ENCODE measurements at regions not wholly inside any gene's neighbourhood (a gene's known extent, or its start where the extent isn't known, plus 50 kb on each side); places are given as distances from the start of the nearest gene placed in this dataset.

DNA sequence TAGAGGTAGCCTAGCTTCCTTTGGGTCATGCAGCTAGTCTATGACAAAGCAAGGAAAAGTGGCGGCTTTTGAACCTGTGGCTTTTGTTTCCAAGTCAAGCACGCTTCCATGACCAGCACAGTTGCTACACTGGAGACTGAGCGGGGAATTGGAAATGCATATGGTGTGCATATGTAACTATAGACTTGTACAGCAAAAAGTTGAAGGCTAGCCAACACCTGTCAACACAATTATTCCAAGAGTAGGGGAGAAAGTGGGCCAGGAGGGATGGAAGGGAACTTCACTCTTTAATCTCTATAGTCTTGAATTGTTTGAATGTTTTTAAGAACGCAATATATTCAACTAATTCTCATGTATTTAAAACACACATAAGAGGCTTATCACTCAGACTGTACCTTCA is 218.5 kb upstream of the CADM1 start:
- no peak for DNase-seq

- no peak for DNase-seq
These were observed 217.2 kb upstream of the CADM1 start for GRCh38 chr11:115721296-115721995.

DNA sequence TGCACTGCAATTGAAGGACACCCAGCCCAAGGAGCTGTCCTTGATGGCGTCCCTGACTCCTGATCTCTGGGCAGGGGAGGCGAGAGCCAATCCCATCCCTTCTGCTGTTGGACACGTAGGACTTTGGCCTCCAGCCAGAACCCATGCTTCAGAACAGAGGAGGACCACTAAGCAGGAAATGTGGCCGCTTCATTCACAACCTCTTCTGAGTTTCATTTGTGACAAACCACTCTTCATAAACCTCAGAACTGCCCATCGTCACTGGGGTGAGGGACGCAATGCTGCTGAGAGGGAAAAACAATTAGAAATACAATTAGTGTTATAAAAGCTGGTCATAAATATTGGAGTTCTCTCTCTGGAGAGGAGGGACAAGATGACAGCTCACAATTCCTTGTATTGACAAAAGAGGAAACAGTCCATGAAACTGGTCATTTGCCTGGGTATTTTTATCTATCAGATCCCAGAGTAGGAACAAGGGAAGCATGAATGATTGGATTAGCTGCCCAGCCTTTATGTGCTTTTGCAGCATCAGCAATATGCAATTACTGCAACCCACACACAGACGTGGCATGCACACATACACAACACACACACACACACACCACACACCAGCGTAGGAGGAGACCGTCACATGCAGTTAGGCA is 216.5 kb upstream of the CADM1 start:
- DNase-seq: no peak

GRCh38 chr11:115718945-115719344 is 214.7 kb upstream of the CADM1 start:
- no peak for DNase-seq

DNA sequence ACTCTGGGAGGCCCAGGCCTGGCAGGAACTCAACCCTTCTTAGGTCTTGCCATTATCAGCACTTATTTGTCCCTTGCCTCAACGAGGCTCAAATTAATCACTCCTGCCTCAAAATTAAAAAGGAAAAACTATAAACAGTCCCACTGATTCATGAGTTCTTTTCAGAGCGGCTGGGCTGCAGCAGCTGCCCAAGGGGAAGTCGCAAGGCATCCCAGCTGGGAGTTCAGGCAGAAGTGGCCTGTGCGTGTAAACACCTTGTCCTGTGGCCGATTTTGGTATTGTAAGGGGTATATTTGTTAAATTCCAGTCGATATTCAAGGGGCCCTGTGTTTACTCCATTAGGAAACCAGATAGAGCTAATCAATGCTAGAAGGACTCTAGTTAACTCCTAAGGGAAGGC is 213.9 kb upstream of the CADM1 start:
- no peak for DNase-seq

DNA sequence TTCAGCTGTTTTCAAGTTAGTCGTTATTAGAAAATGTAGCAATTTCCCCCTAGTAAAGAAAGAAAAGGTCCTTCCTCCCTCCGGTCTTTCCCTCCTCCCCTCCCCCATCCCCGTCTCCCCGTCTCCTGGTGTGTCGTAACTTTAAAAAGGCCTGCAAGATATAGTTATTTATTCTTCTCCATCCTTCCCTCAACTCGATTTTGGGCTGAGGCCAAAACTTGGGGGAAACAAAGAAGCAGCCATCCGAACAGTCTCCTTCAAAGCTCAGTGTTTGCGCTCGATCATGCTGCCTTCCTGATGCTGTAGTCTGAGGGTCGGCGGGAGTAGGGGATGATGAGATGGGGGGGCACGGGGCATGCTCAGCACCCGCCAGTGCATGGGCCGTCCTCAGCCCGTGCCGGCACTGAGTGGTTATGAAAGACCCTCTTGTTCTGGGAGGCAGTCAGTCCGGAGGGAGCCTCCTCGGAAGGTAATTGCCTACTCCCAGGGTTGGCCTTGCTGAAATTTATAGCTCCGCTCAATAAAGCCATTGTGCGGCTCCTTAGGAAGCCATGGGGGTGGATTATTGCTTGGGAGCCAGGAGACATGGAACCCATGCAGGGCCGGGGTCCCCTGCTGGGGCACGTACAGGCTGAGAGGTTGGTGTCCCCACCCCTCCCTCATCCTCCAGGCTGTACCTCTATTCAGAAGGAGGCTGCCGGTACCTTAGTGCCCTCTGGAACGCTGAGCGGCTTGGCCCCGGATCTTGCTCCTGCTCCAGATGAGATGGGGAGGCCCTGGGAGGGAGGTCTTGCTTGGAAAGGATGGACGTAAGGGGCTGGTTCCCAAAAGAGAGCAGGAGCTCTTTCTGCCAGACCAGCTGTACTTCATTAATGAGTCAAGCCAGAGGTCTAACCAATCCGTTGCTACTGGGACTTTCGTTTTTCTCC is 212.7 kb upstream of the CADM1 start:
- no peak for DNase-seq

GRCh38 chr11:115716080-115716479 is 211.9 kb upstream of the CADM1 start:
- DNase-seq: no peak

GRCh38 chr11:115715251-115715770 is 211.1 kb upstream of the CADM1 start:
- no peak for DNase-seq

GRCh38 chr11:115712296-115712695 is 208.1 kb upstream of the CADM1 start:
- DNase-seq: no peak

DNA sequence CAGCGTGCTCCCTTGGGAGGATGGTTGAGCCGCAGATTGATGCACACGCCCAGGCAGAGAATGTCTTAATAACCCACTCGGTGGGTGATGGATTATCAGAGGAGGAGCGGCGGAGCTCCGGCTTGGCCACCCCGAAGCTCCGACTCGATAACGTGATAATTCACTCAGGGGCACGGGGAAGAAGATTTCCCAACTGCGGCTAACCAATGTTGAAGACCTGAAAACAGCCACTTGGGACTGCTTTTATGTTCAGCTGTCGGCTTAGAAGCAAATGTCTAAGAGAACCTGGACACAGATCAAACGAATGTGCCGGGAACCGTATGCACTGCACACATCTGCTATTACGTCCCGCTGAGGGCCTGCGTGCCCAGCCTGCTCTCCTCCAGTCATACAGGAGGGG is 206.8 kb upstream of the CADM1 start:
- no peak for DNase-seq

- no peak for DNase-seq
These were observed 206.2 kb upstream of the CADM1 start for GRCh38 chr11:115710426-115710825.

DNA sequence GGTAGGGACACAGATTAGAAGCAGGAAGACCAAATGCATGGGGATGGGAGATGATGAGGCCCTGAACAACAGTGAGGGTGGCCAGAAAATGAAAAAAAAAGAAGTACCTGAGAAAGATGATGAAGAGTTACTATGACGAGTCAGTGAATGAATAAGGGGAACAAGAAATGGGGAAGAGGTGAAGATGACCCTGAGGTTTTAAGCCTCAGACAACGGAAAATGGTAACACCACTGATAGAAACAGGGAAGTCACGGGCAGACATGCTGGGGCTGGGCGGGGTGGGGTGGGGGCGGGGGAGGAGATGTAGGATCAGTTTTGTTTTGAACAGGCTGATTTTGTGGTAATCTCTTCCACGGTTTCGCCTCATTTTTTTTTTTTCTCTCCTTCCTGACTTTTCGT is 205.1 kb upstream of the CADM1 start:
- DNase-seq: no peak

- DNase-seq: no peak
These were observed 203.1 kb upstream of the CADM1 start for GRCh38 chr11:115707180-115707905.

- no peak for DNase-seq
These were observed 202.5 kb upstream of the CADM1 start for GRCh38 chr11:115706626-115707135.

GRCh38 chr11:115705200-115705599 is 201.0 kb upstream of the CADM1 start:
- no peak for DNase-seq

DNA sequence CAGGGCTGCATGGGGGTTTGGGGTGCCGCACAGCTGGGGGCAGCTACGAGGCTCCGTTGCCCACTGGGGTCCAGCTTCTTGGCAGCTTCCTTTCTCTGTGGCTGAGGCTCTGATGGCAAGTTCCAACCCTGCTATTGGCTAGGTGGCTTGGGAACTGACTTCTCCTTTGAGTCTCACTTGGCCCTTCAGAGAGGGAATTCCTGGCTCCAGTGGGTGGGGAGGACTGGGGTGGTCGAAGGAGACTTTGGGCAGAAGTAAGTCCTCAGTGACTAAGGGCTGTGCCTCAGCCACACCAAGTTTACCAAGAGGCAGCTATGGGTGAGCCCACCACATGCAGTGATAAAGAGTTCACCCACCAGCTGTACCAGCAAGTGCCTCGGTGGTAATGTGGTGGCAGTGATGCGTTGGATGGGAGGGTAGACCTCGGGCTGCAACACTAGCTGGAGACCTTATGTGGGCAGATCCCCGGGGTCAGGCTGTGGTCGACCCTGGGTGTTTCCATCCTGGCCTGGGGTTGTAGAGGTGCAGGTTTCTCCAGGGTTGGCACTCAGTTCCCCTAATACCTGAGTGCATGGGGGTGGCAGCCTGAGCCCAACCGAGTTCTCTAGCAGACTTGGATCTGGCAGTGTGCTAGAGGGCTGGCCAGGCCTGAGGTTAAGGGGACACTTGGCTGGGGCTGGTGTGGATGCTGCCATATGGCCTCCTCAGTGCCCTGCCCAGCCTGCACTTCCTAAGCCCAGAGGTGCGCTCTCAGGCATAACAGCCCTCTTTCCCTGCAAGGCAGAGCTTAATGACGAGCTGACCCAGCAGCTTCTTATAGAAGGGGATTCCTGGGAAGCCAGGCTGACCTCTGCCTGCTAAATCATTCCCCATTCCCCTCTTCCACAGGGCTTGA is 197.0 kb upstream of the CADM1 start:
- DNase-seq: no peak

DNA sequence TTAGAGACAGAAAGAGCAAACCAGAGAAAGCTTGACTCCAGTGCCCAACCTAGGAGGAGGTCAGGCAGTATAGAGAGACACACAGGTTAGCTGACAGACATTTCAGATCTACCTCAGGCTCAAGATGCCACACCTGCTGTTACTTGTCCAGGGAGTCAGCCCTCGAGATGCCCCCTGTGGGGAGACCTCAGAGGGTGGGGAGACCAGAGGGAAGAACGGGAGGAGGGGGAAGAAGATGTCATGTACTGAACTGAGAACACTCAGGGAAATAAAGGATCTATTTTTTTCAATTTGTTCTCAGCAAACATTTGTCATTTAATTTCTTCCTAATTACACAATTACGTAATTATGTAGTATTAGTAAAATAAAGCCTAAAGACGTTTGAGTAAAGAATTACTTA is 196.3 kb upstream of the CADM1 start:
- no peak for DNase-seq

DNA sequence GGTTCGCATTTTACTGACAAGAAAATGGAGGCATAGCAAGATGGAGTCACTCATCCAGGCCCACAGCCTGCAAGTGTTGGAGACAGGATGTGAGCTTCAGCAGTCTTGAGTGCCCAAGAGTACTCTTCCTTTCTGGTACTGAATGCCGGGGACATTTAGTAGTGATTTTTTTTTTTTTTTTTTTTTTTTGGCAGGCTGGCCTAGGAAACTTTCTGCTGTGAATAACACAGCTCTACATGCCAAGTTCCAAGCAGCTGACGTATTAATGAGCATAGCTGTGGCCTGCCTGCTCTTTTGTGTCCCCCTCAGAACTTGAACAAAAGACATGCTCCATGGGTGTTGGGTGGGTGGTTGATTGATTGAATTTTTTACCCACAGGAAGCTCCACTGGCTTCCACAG is 195.5 kb upstream of the CADM1 start:
- DNase-seq: no peak

- no peak for DNase-seq
These were observed 195.1 kb upstream of the CADM1 start for GRCh38 chr11:115699326-115699725.

DNA sequence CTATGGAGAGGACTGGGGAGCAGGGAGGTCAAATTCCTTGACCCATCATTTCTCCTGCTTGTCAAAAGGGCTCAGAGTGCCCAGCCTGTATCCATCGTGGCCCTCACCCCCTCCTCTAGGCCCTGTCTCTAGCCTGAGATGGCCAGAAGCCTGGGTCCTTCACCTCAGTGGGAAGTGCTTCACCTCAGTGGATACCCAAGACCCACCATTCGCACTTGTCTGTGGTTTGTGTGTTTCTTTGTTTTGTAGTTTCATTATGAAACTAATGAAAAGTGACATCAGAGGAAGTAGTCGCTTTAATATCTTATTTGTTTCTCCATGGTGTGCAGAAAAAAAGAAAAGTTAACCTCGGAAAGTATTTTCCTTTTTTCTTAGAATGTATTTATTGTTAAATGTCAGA is 194.0 kb upstream of the CADM1 start:
- no peak for DNase-seq

DNA sequence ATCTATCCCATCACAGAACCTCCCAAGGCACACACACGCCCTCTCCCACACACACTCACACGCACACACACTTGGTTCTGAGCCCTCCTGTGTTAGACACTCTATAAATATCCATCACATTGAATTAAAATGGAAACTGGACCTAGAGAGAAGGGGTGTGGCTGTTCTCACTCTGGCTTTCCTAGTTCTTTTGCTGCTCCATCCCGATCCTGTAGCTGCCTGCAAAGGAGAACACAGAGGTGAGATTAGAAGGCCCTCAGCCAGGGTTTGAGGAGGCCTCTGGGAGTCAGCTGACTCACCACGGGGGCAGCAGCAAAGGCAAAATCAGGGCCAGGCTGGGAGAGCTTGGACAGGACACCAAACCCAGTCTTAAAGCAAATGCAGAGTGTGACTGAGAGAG is 192.3 kb upstream of the CADM1 start:
- DNase-seq: no peak

Measured in RPMI8226 (cell line).